Left lung (tissue), 4 donors: ENCODE measurements at regions not wholly inside any gene's neighbourhood (a gene's known extent, or its start where the extent isn't known, plus 50 kb on each side); places are given as distances from the start of the nearest gene placed in this dataset.
A peak's percentile ranks its signal among the peaks of the same experiment; 100 is the strongest.

Experiments
- ATAC-seq: fragments of 200-7000 bp; cut with Tn5 transposase; one replicate; pipeline ENCODE4 v1.9.1; 2020; ENCODE audit warnings: moderate library complexity
- DNase-seq, 4 donors: peaks; one replicate each; pipeline ENCODE4 v3.0.0-alpha.2; 2013 to 2020
- H3K27ac ChIP-seq, 2 donors: fragments of 200-600 bp; sonication (generic) in 1 of 2; one replicate each; pipeline versions ENCODE4 v1.5.0 to v1.8.0; 2020 to 2021
- H3K27me3 ChIP-seq, 2 donors: fragments of 200-600 bp; sonication (generic) in 1 of 2; one replicate each; pipeline versions ENCODE4 v1.5.0 to v1.8.0; 2020 to 2021
- H3K36me3 ChIP-seq, 2 donors: fragments of 200-600 bp; sonication (generic) in 1 of 2; one replicate each; pipeline versions ENCODE4 v1.5.0 to v1.8.0; 2020 to 2021
- H3K4me1 ChIP-seq, 2 donors: fragments of 200-600 bp; one replicate each; pipeline ENCODE4 v1.8.0; 2021
- H3K4me3 ChIP-seq, 2 donors: fragments of 200-600 bp; sonication (generic) in 1 of 2; one replicate each; pipeline versions ENCODE4 v1.5.0 to v1.8.0; 2020 to 2021; ENCODE audit warnings: mild to moderate bottlenecking in 1 of 2
- H3K9me3 ChIP-seq, 2 donors: fragments of 200-600 bp; sonication (generic) in 1 of 2; one replicate each; pipeline versions ENCODE4 v1.5.0 to v1.8.0; 2020 to 2021
- CTCF ChIP-seq, 2 donors: fragments of 200-600 bp; sonication (generic) in 1 of 2; IDR thresholded peaks; one replicate each; pipeline versions ENCODE4 v1.5.0 to v1.8.0; 2021; ENCODE audit warnings: antibody characterized with exemption in 2 of 2
- intact Hi-C, 2 donors: fragments of 100-400 bp; cut with DNase I; formaldehyde crosslinking; loops; one replicate each; pipeline versions ENCODE4 v1.11.2 to v1.14.2; 2022
- donor health status: DM: no; HTN: yes; CAD: no.
- donor health status: DM: no; HTN: no; CAD: no.

DNA sequence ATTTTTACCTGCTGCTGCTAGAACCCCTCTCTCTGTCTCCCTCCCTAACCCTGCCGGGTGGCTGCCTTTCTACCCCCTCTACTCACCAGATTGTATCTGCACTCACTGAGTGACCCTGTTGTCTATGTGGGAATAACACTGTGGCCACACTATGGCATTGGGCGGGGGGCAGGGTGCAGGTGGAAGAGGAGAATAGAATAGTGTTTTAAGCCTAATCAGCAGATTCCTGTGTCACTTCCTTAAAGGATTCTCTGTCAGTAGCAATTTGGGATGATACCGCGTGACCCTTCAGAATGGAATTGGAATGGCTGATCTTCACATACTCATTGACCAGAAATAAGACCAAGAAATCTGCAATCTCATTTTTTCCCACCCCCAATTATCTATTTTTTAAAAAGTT lies 67.1 kb upstream of the ANKRD1 start:
- Histone ChIP-seq H3K36me3 (no peaks in the 10 kb centered on the region), H3K4me3 (no peak overlapping the region), H3K4me1 (no peaks in the 10 kb centered on the region), H3K27ac (no peak overlapping the region), H3K27me3 (no peaks in the 10 kb centered on the region), H3K9me3 (no peaks in the 10 kb centered on the region)
- ATAC-seq: no peak
- intact Hi-C loops: no loop called here
- TF ChIP-seq CTCF (IDR thresholded peaks at IDR 0.05): no peak
- no peak for DNase-seq

DNA sequence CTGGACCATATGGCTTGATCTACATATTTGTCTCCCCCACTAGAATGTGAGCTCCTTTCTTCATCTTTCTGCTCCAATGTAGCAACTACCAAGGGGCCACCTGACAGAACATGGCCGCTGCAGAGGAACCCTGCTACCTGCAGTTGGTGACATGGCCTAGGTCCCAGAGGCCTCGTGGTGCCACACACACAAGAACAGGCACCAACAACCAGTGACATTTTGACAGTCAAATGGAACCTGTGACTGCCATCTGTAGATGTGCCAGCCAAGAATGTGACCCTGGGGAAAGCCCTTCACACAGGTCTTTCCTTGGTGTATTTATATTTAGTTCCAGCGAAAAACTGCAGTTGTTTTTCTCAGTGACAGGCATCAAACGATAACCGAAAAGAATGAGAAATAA lies 67.9 kb upstream of the ANKRD1 start:
- H3K4me3 ChIP-seq: no peak overlapping the region
- H3K9me3 ChIP-seq: no peaks in the 10 kb centered on the region
- H3K4me1 ChIP-seq: peaks cover 0 to 4% of the 10 kb centered on the region in 2 donors
- peak in 1 of 4 donors; percentile 34 for DNase-seq
- no peak overlapping the region for H3K27ac ChIP-seq
- no peak for ATAC-seq
- intact Hi-C loops: no loop called here
- H3K36me3 ChIP-seq: no peaks in the 10 kb centered on the region
- H3K27me3 ChIP-seq: no peaks in the 10 kb centered on the region
- no peak for TF ChIP-seq CTCF (IDR thresholded peaks at IDR 0.05)

- no peak for TF ChIP-seq CTCF (IDR thresholded peaks at IDR 0.05)
Measured at GRCh38 chr10:90989378-90989777, 68.5 kb upstream of the ANKRD1 start.

GRCh38 chr10:90992462-90992861 lies 71.6 kb upstream of the ANKRD1 start:
- ATAC-seq: no peak

More at GRCh38 chr10:90989378-90989777, 68.5 kb upstream of the ANKRD1 start:
- Histone ChIP-seq H3K27me3 (no peaks in the 10 kb centered on the region), H3K9me3 (no peaks in the 10 kb centered on the region), H3K36me3 (no peaks in the 10 kb centered on the region), H3K27ac (no peak overlapping the region), H3K4me1 (peaks cover 0 to 4% of the 10 kb centered on the region in 2 donors), H3K4me3 (no peak overlapping the region)
- DNase-seq: no peak
- intact Hi-C loops: no loop called here
- ATAC-seq: no peak

DNA sequence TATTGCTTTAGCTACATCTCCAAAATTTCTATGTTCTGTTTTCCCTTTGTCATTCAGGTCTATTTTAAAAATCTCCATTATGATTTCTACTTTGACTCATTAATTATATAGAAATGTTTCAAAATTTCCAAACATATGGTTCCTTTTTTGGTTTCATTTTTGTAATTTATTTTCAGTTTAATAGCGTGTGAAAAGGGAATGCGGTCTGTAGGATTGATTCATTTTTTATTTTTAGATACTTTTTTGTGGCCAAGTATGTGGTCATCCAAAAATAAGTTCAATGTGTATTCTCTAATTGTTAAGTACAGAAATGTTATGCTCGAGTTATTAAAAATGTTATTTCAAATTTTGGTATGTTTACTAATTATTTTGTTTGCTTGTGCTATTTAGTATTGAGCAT lies 72.5 kb upstream of the ANKRD1 start:
- DNase-seq (no peak), ATAC-seq (no peak)
- Histone ChIP-seq H3K36me3 (no peaks in the 10 kb centered on the region), H3K27me3 (no peaks in the 10 kb centered on the region), H3K4me3 (no peak overlapping the region), H3K9me3 (no peaks in the 10 kb centered on the region), H3K4me1 (peaks cover 0 to 4% of the 10 kb centered on the region in 2 donors), H3K27ac (no peak overlapping the region)
- intact Hi-C loops: no loop called here
- TF ChIP-seq CTCF (IDR thresholded peaks at IDR 0.05): no peak

More at GRCh38 chr10:90992462-90992861, 71.6 kb upstream of the ANKRD1 start:
- H3K36me3 ChIP-seq: no peaks in the 10 kb centered on the region
- no peak for TF ChIP-seq CTCF (IDR thresholded peaks at IDR 0.05)
- no peak overlapping the region for H3K4me3 ChIP-seq
- no peaks in the 10 kb centered on the region for H3K9me3 ChIP-seq
- peaks cover 0 to 4% of the 10 kb centered on the region in 2 donors for H3K4me1 ChIP-seq
- intact Hi-C loops: no loop called here
- no peak for DNase-seq
- H3K27me3 ChIP-seq: no peaks in the 10 kb centered on the region
- H3K27ac ChIP-seq: no peak overlapping the region
